B cell (primary cell): ENCODE measurements at regions not wholly inside any gene's neighbourhood (a gene's known extent, or its start where the extent isn't known, plus 50 kb on each side); places are given as distances from the start of the nearest gene placed in this dataset.

Experiments used
- EZH2 ChIP-seq: IDR thresholded peaks from 2 replicates; pipeline ENCODE4 v1.6.1; 2012; ENCODE audit warnings: borderline replicate concordance, low read depth, mild to moderate bottlenecking, moderate library complexity, low read length; ENCODE audit not compliant: insufficient read depth, poor library complexity, severe bottlenecking
- TF ChIP-seq, protein P1 (sequence below): fragments of 200-600 bp; IDR thresholded peaks from one replicate; pipeline ENCODE4 v1.8.0; 2022; ENCODE audit warnings: antibody characterized with exemption, mild to moderate bottlenecking

DNA sequence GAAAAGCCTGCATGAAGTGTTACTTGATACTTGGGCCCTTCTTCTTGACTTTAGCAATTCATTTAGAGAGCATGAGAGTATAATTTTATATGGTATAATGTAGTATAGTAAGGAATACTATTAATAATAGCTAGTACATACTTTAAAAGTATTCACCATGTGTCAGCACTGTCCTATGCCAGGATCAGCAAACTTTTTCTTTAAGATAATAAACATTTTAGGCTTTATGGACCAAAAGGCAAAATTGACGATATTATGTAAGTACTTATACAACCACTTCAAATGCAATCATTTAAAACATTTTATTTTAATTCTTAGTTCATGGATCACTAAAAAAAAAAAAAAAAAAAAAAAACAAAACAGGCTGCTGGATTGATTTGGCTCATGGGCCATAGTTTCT is 163.9 kb downstream of the IBTK start:
- TF ChIP-seq, protein P1, sequence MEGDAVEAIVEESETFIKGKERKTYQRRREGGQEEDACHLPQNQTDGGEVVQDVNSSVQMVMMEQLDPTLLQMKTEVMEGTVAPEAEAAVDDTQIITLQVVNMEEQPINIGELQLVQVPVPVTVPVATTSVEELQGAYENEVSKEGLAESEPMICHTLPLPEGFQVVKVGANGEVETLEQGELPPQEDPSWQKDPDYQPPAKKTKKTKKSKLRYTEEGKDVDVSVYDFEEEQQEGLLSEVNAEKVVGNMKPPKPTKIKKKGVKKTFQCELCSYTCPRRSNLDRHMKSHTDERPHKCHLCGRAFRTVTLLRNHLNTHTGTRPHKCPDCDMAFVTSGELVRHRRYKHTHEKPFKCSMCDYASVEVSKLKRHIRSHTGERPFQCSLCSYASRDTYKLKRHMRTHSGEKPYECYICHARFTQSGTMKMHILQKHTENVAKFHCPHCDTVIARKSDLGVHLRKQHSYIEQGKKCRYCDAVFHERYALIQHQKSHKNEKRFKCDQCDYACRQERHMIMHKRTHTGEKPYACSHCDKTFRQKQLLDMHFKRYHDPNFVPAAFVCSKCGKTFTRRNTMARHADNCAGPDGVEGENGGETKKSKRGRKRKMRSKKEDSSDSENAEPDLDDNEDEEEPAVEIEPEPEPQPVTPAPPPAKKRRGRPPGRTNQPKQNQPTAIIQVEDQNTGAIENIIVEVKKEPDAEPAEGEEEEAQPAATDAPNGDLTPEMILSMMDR = no peak
- no peak for TF ChIP-seq EZH2
